Ureter (tissue), 1 donor: ENCODE measurements at regions not wholly inside any gene's neighbourhood (a gene's known extent, or its start where the extent isn't known, plus 50 kb on each side); places are given as distances from the start of the nearest gene placed in this dataset.
"Not testable (repeated sequence)": the region's sequence is repeated elsewhere in the genome, so short reads cannot be mapped to it uniquely, and the experiment has no call there.

Experiments used
- DNase-seq: peaks from one replicate; pipeline ENCODE4 v3.0.0-alpha.2; 2020; ENCODE audit warnings: low spot score
- donor health status: DM: yes; HTN: yes; CAD: no.

- DNase-seq: no peak
Measured at GRCh38 chr12:67039995-67040860, 228.9 kb upstream of the CAND1 start.

- DNase-seq: no peak
Measured at GRCh38 chr12:67040861-67041137, 228.4 kb upstream of the CAND1 start.

- no peak for DNase-seq
Measured at GRCh38 chr12:67042697-67043131, 226.4 kb upstream of the CAND1 start.

GRCh38 chr12:67043771-67044170, 225.4 kb upstream of the CAND1 start:
- DNase-seq: no peak

GRCh38 chr12:67045650-67046049, 223.5 kb upstream of the CAND1 start:
- no peak for DNase-seq

GRCh38 chr12:67046062-67046461, 223.1 kb upstream of the CAND1 start:
- DNase-seq: no peak

GRCh38 chr12:67047634-67048033, 221.5 kb upstream of the CAND1 start:
- no peak for DNase-seq

- no peak for DNase-seq
Measured at GRCh38 chr12:67048371-67048770, 220.8 kb upstream of the CAND1 start.

GRCh38 chr12:67049199-67049598, 220.0 kb upstream of the CAND1 start:
- not testable (repeated sequence) for DNase-seq

- DNase-seq: no peak
Measured at GRCh38 chr12:67052981-67053380, 216.2 kb upstream of the CAND1 start.

- no peak for DNase-seq
Measured at GRCh38 chr12:67056329-67056728, 212.8 kb upstream of the CAND1 start.

- no peak for DNase-seq
Measured at GRCh38 chr12:67057072-67057471, 212.1 kb upstream of the CAND1 start.

- no peak for DNase-seq
Measured at GRCh38 chr12:67062193-67062592, 207.0 kb upstream of the CAND1 start.

GRCh38 chr12:67067453-67068203, 201.5 kb upstream of the CAND1 start:
- DNase-seq: no peak

GRCh38 chr12:67068204-67068731, 200.9 kb upstream of the CAND1 start:
- DNase-seq: no peak

- DNase-seq: peak; percentile 56
Measured at GRCh38 chr12:67068761-67069450, 200.3 kb upstream of the CAND1 start.

- peak; percentile 58 for DNase-seq
Measured at GRCh38 chr12:67069451-67070306, 199.5 kb upstream of the CAND1 start.

GRCh38 chr12:67070307-67070600, 198.9 kb upstream of the CAND1 start:
- no peak for DNase-seq

GRCh38 chr12:67070604-67071003, 198.6 kb upstream of the CAND1 start:
- no peak for DNase-seq

- not testable (repeated sequence) for DNase-seq
Measured at GRCh38 chr12:67072281-67072680, 196.9 kb upstream of the CAND1 start.

- DNase-seq: no peak
Measured at GRCh38 chr12:67073336-67073735, 195.8 kb upstream of the CAND1 start.

GRCh38 chr12:67074072-67074471, 195.1 kb upstream of the CAND1 start:
- no peak for DNase-seq
